ENCODE measurements at regions not wholly inside any gene's neighbourhood (a gene's known extent, or its start where the extent isn't known, plus 50 kb on each side); places are given as distances from the start of the nearest gene placed in this dataset.
A peak's percentile ranks its signal among the peaks of the same experiment; 100 is the strongest.

DNA sequence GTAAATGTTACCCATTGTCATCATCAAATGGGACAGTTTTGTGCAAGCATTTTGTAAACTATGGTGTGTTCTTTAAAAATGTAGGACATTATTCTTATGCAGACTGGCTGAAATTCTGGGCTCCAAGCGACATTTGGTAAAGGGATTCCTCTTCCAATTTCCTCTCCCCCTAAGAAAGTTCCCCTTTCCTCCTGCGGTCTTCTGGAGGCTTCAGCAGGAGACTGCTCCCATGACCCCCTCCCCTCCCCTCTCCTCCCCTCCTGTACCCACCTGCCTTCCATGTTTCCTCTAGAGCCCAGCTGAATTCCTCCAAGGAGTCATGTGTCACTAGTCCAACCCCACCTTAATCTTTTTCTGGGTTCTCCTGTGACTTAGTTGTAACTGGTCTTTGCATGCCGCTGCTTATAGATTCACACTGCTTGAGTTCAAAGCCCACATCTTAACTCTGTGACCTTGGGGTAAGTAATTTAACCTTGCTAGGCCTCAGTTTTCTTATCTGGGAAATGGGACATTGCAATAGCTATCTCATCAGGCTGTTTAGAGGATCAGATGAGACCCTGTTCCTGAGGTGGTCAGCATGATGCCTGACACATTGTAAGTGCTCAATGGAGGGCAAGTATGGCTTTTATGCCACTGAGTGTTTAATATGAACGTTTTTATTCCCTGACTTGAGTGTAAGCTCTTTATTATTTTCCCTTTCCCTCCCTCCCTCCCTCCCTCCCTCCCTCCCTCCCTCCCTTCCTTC is 69.9 kb upstream of the WDR26 start:
- no peak for DNase-seq (ENCODE audit: low read depth, low spot score)

GRCh38 chr1:224505454-224506093 is 71.0 kb upstream of the WDR26 start:
- DNase-seq (ENCODE audit: low read depth, low spot score): no peak

- DNase-seq (ENCODE audit: low read depth, low spot score): no peak
Observed at GRCh38 chr1:224506141-224506814, 71.7 kb upstream of the WDR26 start.

- no peak for DNase-seq (ENCODE audit: low read depth, low spot score)
Observed at GRCh38 chr1:224507771-224508523, 73.3 kb upstream of the WDR26 start.

GRCh38 chr1:224509907-224510306 is 75.3 kb upstream of the WDR26 start:
- DNase-seq (ENCODE audit: low read depth, low spot score): no peak

DNA sequence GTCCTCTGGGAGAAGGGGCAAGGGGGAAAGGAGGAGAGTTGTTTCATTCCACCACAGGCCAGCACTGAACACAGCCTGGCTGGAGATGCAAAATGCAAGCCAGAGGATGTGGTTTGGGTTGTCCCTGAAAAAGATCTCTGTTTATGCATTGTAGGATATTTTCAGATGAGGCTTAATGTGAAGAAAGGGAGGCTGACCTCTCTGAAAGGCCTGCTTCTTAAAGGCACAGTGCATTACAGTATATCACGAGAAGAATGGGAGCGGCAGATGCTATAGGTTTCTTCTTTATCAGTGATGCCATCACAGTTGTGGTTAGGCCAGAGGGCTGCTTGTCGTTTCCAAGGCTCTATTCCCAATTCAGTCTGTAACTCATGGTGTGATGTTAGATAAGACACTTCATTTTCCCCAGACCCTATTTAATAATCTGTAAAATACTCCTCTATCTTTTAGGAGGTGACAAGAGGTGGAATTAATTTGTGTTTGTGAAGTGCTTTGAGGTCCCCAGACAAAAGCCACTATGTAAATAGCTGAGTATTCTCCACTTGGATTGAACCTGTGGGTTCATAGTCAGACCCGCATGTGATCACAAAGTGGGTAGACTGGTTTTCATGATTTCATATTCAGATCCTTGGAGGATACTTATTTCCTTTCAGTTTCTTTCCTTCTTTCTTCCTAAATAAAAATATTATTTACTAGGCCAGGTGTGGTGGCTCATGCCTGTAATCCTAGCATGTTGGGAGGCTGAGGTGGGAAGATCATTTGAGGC is 76.5 kb upstream of the WDR26 start:
- DNase-seq (ENCODE audit: low read depth, low spot score): peak; percentile 51

GRCh38 chr1:224512600-224513151 is 78.1 kb upstream of the WDR26 start:
- no peak for DNase-seq (ENCODE audit: low read depth, low spot score)

- no peak for DNase-seq (ENCODE audit: low read depth, low spot score)
Observed at GRCh38 chr1:224513383-224513782, 78.8 kb upstream of the WDR26 start.

DNA sequence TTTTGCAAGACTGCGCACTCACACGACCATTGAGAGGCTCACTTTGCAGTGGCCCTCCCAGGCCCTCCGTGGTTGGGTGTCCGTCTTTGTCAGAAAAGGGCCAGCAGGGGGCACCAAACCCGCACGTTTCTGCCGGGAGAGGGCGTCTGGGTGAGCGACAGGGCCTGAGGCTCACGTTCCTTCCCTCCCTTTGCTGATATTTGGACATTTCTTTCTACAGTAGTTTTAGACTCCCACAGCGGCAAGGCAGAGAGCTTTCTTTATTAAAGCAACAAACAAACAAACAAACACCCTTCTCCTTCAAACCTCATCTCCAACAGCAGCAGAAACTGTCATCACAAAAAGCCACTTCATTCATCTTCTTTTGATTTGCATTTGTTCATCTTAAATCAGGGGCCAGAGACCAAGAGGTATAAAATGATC is 79.2 kb upstream of the WDR26 start:
- DNase-seq (ENCODE audit: low read depth, low spot score): peak; percentile 93

- no peak for DNase-seq (ENCODE audit: low read depth, low spot score)
Observed at GRCh38 chr1:224517171-224517570, 82.6 kb upstream of the WDR26 start.

GRCh38 chr1:224518528-224518927 is 83.9 kb upstream of the WDR26 start:
- no peak for DNase-seq (ENCODE audit: low read depth, low spot score)

GRCh38 chr1:224519874-224520273 is 85.3 kb upstream of the WDR26 start:
- DNase-seq (ENCODE audit: low read depth, low spot score): no peak

DNA sequence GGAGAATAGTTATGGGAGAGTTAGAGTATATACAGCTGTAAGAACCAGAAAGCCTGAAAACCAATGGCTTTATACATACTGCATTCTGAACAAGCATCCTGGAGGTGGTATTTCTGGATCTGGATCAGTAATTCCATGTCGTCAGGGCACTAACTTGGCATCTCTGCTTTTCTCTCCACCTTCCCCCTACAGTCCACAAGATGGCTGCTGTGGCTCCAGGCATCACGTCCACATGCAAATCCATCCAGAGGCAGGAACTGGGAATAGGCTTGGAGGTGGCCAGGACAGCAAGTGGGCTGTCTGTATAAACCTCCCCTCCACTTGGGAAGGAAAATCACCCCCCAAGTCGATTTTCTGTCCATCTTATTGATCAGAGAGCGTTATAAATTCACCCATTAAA is 86.2 kb upstream of the WDR26 start:
- no peak for DNase-seq (ENCODE audit: low read depth, low spot score)

DNA sequence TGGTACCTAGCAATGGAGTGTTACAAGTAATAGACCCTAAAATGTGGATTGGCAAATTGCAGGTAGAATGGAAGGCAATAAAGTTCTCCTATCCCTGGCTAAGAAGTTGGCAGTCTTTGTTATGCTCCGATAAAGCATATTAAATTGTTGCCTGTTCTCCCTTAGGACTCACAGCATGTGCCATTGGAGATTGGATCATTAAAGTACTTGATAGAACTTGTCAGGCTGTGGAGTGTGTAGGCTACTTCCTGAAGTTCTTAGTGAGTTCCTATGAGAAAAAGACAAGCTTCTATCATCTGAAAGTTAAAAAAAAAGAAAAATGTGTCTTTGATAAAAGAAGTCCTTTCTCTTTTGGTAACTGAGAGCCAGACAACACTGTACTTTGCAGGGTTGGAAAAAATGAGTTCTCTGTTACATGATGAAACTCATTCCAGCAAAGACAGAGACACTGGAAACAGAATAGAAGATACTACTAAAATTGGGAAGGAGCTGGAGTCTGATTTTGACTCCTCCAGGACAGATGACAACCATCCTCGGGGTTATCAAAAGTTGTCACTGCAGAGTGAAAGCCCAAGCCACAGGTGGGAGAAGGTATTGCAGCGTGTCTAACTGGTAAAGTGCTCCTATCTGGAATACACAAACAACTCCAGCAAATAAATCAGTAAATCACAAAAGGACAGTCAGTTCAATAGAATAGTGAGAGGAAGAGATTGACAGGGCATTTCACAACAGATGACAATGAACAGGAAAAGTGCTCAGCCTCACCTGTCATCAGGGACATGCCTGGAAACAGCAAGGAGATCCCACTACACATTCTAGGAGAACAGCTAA is 87.5 kb upstream of the WDR26 start:
- no peak for DNase-seq (ENCODE audit: low read depth, low spot score)

DNA sequence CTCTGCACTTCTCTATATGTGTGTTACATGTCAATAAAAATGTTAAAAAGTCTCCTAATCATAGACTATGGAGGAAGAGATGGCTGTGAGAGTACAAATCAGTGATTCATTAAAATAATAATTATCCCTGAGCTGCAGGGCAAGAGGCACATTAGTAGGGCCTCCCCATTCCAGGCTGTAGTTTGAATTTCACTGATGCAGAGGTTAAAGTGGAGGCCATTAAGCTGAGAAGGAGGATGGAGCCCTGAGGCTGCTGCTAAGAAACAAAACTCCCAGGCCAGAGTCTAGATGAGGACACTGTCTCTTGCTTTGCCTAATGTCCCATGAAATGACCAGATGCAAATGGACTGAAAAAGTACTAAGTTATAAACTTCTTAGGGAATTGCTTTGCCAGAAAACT is 89.1 kb upstream of the WDR26 start:
- no peak for DNase-seq (ENCODE audit: low read depth, low spot score)

DNA sequence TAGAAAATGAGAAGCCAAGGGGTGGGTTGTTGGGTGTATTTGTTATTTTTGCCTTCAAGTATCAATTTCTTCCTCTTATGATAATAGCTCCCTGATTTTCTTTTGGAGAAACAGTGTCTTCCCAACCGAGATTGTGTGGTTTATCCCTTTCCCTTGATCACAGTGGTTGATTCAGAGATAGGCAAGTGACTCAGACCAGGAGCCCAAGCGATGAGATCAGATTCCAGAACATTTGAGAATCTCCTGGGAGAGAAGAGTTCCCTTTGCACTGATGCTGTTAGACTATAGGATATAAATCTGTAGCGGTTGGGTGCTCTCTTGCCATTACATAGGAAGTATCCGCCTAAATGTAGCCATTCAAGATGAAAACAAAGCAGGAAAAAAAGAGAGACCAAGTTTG is 90.1 kb upstream of the WDR26 start:
- peak; percentile 48 for DNase-seq (ENCODE audit: low read depth, low spot score)

GRCh38 chr1:224525411-224526040 is 90.6 kb upstream of the CNIH3 start:
- DNase-seq (ENCODE audit: low read depth, low spot score): no peak

DNA sequence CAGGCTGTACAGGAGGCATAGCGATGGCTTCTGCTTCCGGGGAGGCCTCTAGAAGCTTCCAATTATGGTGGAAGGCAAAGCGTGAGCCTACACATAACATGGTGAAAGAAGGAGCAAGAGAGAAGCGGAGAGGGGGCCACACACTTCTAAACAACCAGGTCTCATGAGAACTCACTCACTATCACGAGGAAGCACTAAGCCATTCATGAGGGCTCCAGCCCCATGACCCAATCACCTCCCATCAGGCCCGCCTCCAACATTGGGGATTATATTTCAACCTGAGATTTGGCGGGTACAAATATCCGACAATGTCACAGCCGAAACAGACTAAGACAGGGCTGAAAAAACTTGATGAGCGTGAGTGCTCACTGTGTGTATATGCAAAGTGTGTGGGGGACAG is 89.3 kb upstream of the CNIH3 start:
- DNase-seq (ENCODE audit: low read depth, low spot score): no peak

GRCh38 chr1:224528900-224529299 is 87.2 kb upstream of the CNIH3 start:
- DNase-seq (ENCODE audit: low read depth, low spot score): peak; percentile 65

GRCh38 chr1:224529844-224530243 is 86.3 kb upstream of the CNIH3 start:
- no peak for DNase-seq (ENCODE audit: low read depth, low spot score)

Measured in astrocyte of the hippocampus (primary cell).